IMR-90 (cell line): ENCODE measurements at regions not wholly inside any gene's neighbourhood (a gene's known extent, or its start where the extent isn't known, plus 50 kb on each side); places are given as distances from the start of the nearest gene placed in this dataset.

Experiments used
- ATAC-seq: fragments of 200-7000 bp; cut with Tn5 transposase; 2 replicates; pipeline ENCODE4 v1.9.1; 2020; ENCODE audit warnings: low read depth, mild to moderate bottlenecking, moderate library complexity
- BruUV-seq: library from RNA; stranded (reverse); fragments of 400-500 nt; replicated peaks from 2 replicates; lab custom pipeline; 2021; lab: Mats Ljungman, UMichigan
- CTCF ChIA-PET: fragments of 300-600 bp; formaldehyde crosslinking; extraction: SDS; loops from one replicate; lab custom pipeline; 2021; ENCODE audit warnings: antibody characterized with exemption; lab: Yijun Ruan, JAX
- POLR2A ChIA-PET: fragments of 300-600 bp; sonication (Branson Sonifier 250); formaldehyde crosslinking; loops from one replicate; lab custom pipeline; 2022; ENCODE audit warnings: antibody characterized with exemption; ENCODE audit not compliant: unreplicated experiment; lab: Charles Lee
- DNase-seq: peaks from one replicate; pipeline ENCODE4 v3.0.0; 2013
- H2AFZ ChIP-seq: replicated peaks from 2 replicates; pipeline ENCODE3; 2013; ENCODE audit warnings: low read length, mild to moderate bottlenecking; ENCODE audit not compliant: poor library complexity
- H2AK5ac ChIP-seq: 2 replicates; pipeline ENCODE4 v1.6.1; 2013; ENCODE audit warnings: low read depth, low read length, inconsistent platforms
- H2AK9ac ChIP-seq: replicated peaks from 2 replicates; pipeline ENCODE3; 2013; ENCODE audit warnings: mild to moderate bottlenecking, low read depth, low read length, moderate library complexity; ENCODE audit not compliant: poor library complexity
- H2BK120ac ChIP-seq: 2 replicates; pipeline ENCODE4 v1.6.1; 2013; ENCODE audit warnings: low read depth, low read length, inconsistent platforms
- H2BK15ac ChIP-seq: 3 replicates; pipeline ENCODE4 v1.6.1; 2013; ENCODE audit warnings: low read depth, low read length, inconsistent platforms
- H2BK20ac ChIP-seq: 2 replicates; pipeline ENCODE4 v1.6.1; 2013; ENCODE audit warnings: low read depth, mild to moderate bottlenecking, inconsistent platforms, low read length, moderate library complexity
- H2BK5ac ChIP-seq: 2 replicates; pipeline ENCODE4 v1.6.1; 2013; ENCODE audit warnings: mild to moderate bottlenecking, low read depth, low read length, inconsistent platforms; ENCODE audit not compliant: poor library complexity, severe bottlenecking
- H3K14ac ChIP-seq: replicated peaks from 2 replicates; pipeline ENCODE4 v1.6.1; 2013; ENCODE audit warnings: low read depth, low read length, inconsistent platforms
- H3K18ac ChIP-seq: 2 replicates; pipeline ENCODE4 v1.6.1; 2013; ENCODE audit warnings: low read depth, low read length, control low read depth
- H3K23ac ChIP-seq: 2 replicates; pipeline ENCODE4 v1.6.1; 2013; ENCODE audit warnings: low read depth, low read length, inconsistent platforms
- H3K27ac ChIP-seq: 2 replicates; pipeline ENCODE4 v1.5.1; 2013; ENCODE audit warnings: mild to moderate bottlenecking, control low read depth, low read length; ENCODE audit not compliant: insufficient read depth
- H3K27me3 ChIP-seq: 2 replicates; pipeline ENCODE4 v1.6.1; 2013; ENCODE audit warnings: low read length; ENCODE audit not compliant: control insufficient read depth, insufficient read depth
- H3K36me3 ChIP-seq: 2 replicates; pipeline ENCODE4 v1.6.1; 2013; ENCODE audit warnings: low read length, mixed read lengths; ENCODE audit not compliant: control insufficient read depth, insufficient read depth
- H3K4ac ChIP-seq: 2 replicates; pipeline ENCODE4 v1.6.1; 2013; ENCODE audit warnings: low read depth, low read length, inconsistent platforms
- H3K4me1 ChIP-seq: 2 replicates; pipeline ENCODE4 v1.6.1; 2013; ENCODE audit warnings: low read length, mixed read lengths; ENCODE audit not compliant: control insufficient read depth, insufficient read depth
- H3K4me2 ChIP-seq: 2 replicates; pipeline ENCODE4 v1.6.1; 2013; ENCODE audit warnings: low read depth, mild to moderate bottlenecking, control low read depth, low read length, moderate library complexity
- H3K4me3 ChIP-seq: 2 replicates; pipeline ENCODE4 v1.5.1; 2013; ENCODE audit warnings: low read depth, mild to moderate bottlenecking, control low read depth, low read length, moderate library complexity; ENCODE audit not compliant: insufficient read depth
- H3K56ac ChIP-seq: 2 replicates; pipeline ENCODE4 v1.6.1; 2013; ENCODE audit warnings: low read length, inconsistent platforms; ENCODE audit not compliant: insufficient read depth; ENCODE audit errors: extremely low read depth
- H3K79me1 ChIP-seq, 2 experiments: 2 replicates each; pipeline ENCODE4 v1.6.1; 2013; ENCODE audit warnings: low read length in 2 of 2, inconsistent platforms in 1 of 2, low read depth in 1 of 2
- H3K9ac ChIP-seq: 2 replicates; pipeline ENCODE4 v1.6.1; 2013; ENCODE audit warnings: low read depth, low read length, control low read depth
- H3K9me1 ChIP-seq: 2 replicates; pipeline ENCODE4 v1.6.1; 2013; ENCODE audit warnings: low read length, inconsistent platforms; ENCODE audit not compliant: insufficient read depth
- H3K9me3 ChIP-seq: 2 replicates; pipeline ENCODE4 v1.6.1; 2013; ENCODE audit warnings: low read length; ENCODE audit not compliant: control insufficient read depth, insufficient read depth
- H4K20me1 ChIP-seq: 2 replicates; pipeline ENCODE4 v1.6.1; 2013; ENCODE audit warnings: low read length, inconsistent platforms; ENCODE audit not compliant: insufficient read depth
- H4K5ac ChIP-seq: 2 replicates; pipeline ENCODE4 v1.6.1; 2013; ENCODE audit warnings: mild to moderate bottlenecking, low read depth, low read length, control low read depth
- H4K8ac ChIP-seq, 2 experiments: 2 replicates each; pipeline ENCODE4 v1.6.1; 2013; ENCODE audit warnings: low read depth in 2 of 2, low read length in 2 of 2, control low read depth in 1 of 2, inconsistent platforms in 1 of 2
- H4K91ac ChIP-seq: 2 replicates; pipeline ENCODE4 v1.6.1; 2013; ENCODE audit warnings: low read depth, low read length, inconsistent platforms; ENCODE audit not compliant: insufficient read depth
- BHLHE40 ChIP-seq: fragments of 150-350 bp; IDR thresholded peaks from 2 replicates; pipeline ENCODE4 v1.6.1; 2016; ENCODE audit warnings: mild to moderate bottlenecking, low read depth, low read length
- CEBPB ChIP-seq: IDR thresholded peaks from 2 replicates; pipeline ENCODE4 v1.6.1; 2012; ENCODE audit warnings: low read depth, low read length, improper control_type of control experiment
- CHD1 ChIP-seq: IDR thresholded peaks from 2 replicates; pipeline ENCODE4 v1.6.1; 2012; ENCODE audit warnings: low read depth, low read length, improper control_type of control experiment
- FOS ChIP-seq: fragments of 150-350 bp; IDR thresholded peaks from 2 replicates; pipeline ENCODE4 v1.6.1; 2016; ENCODE audit warnings: low read depth, low read length
- MAZ ChIP-seq: IDR thresholded peaks from 2 replicates; pipeline ENCODE4 v1.6.1; 2012; ENCODE audit warnings: low read depth, mild to moderate bottlenecking, low read length, improper control_type of control experiment, moderate library complexity, borderline replicate concordance
- MXI1 ChIP-seq: IDR thresholded peaks from 2 replicates; pipeline ENCODE4 v1.6.1; 2012; ENCODE audit warnings: low read depth, mild to moderate bottlenecking, low read length, moderate library complexity, borderline replicate concordance
- NFE2L2 ChIP-seq: fragments of 150-350 bp; IDR thresholded peaks from 2 replicates; pipeline ENCODE4 v1.6.1; 2016; ENCODE audit warnings: low read depth, mild to moderate bottlenecking, low read length
- RCOR1 ChIP-seq: IDR thresholded peaks from 2 replicates; pipeline ENCODE4 v1.6.1; 2012; ENCODE audit warnings: mild to moderate bottlenecking, low read length, improper control_type of control experiment; ENCODE audit not compliant: insufficient replicate concordance
- RFX5 ChIP-seq: IDR thresholded peaks from 2 replicates; pipeline ENCODE4 v1.8.0; 2012; ENCODE audit warnings: low read depth, mild to moderate bottlenecking, low read length, moderate library complexity
- SMC3 ChIP-seq: fragments of 150-350 bp; IDR thresholded peaks from 2 replicates; pipeline ENCODE4 v1.6.1; 2016; ENCODE audit warnings: low read depth, mild to moderate bottlenecking, antibody characterized with exemption, low read length, moderate library complexity
- WGBS, 2 experiments: methylation state at CpG; one replicate each; pipeline versions ENCODE4 v1.1.5 to v1.1.7; 2013; ENCODE audit warnings: missing lambda C conversion rate in 2 of 2; ENCODE audit not compliant: insufficient read length in 1 of 2; ENCODE audit errors: extremely low coverage in 2 of 2; 5-methylcytosine and 5-hydroxymethylcytosine counted together
- dilution Hi-C: fragments of 300-500 bp; cut with HindIII; formaldehyde crosslinking; loops from one replicate; pipeline ENCODE4 v1.14.3; 2018; ENCODE audit warnings: low sequenced_read_pairs; ENCODE audit not compliant: unreplicated experiment
- in situ Hi-C: fragments of 300-500 bp; cut with MboI; formaldehyde crosslinking; loops from 3 replicates; pipeline ENCODE4 v1.14.3; 2019; ENCODE audit warnings: low sequenced_read_pairs, inconsistent platforms, mixed read lengths
- intact Hi-C: fragments of 100-400 bp; cut with micrococcal nuclease; formaldehyde crosslinking; loops from 2 replicates; pipeline ENCODE4 v1.10.0; 2022
- TF ChIP-seq, protein P1 (sequence below): conservative IDR thresholded peaks from 2 replicates; pipeline ENCODE4 v1.5.1; 2012; ENCODE audit warnings: mild to moderate bottlenecking, low read depth, low read length, improper control_type of control experiment
- TF ChIP-seq, protein P2 (sequence below): fragments of 150-350 bp; IDR thresholded peaks from 2 replicates; pipeline ENCODE4 v1.6.1; 2016; ENCODE audit warnings: low read depth, mild to moderate bottlenecking, low read length, moderate library complexity, borderline replicate concordance
- TF ChIP-seq, protein P3 (sequence below): fragments of 150-350 bp; IDR thresholded peaks from 2 replicates; pipeline ENCODE4 v1.6.1; 2017; ENCODE audit warnings: mild to moderate bottlenecking, antibody characterized with exemption, low read length, low read depth

DNA sequence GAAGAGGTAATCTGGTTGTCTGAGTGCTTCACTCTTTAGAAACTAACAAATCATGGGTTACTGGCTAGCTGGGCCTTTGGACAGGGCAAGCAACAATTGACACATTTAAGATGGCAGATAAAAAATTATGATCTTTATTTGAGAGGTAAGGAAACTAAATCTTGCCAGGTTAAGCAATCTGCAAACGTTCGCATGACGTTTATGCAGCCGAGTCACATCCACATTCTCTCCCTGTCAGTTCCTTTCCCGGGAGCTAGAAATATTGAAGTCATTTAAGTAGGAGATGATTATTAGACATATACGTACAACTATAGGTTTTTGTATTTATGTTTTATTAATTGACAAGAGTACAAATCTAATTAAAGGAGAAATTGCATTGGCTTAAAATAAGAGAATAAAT lies 57.4 kb upstream of the RCN1 start:
- dilution Hi-C loops (no loop called here), intact Hi-C loops (no loop called here), in situ Hi-C loops (no loop called here)
- Histone ChIP-seq H2BK15ac (peak overlapping the region; percentile 84; the same call in 2 of the 3 replicates), H3K9me3 (no peaks in the 10 kb centered on the region), H3K4ac (peak overlapping the region; percentile 81), H3K14ac (peak overlapping the region; percentile 80), H2AFZ (no peak overlapping the region), H3K36me3 (no peaks in the 10 kb centered on the region), H3K56ac (no peak overlapping the region; the same call in 1 of the 2 replicates), H3K9me1 (no peaks in the 10 kb centered on the region), H2BK20ac (peak overlapping the region; percentile 92), H3K23ac (peak overlapping the region; percentile 33; the same call in 1 of the 2 replicates), H2AK5ac (peak overlapping the region; percentile 63; the same call in 1 of the 2 replicates), H3K79me1 (no peaks in the 10 kb centered on the region), H4K20me1 (no peaks in the 10 kb centered on the region), H3K18ac (peak overlapping the region; percentile 72; the same call in 1 of the 2 replicates), H3K4me3 (no peak overlapping the region), H3K27me3 (no peaks in the 10 kb centered on the region), H3K27ac (no peak overlapping the region), H3K4me1 (peaks cover 6% of the 10 kb centered on the region; the same call in 1 of the 2 replicates), H4K8ac (peak overlapping the region; percentile 60 to 71; a peak in 3 of 4 replicates), H2AK9ac (no peak overlapping the region), H4K91ac (peak overlapping the region; percentile 76), H2BK5ac (peak overlapping the region; percentile 96), H3K4me2 (no peak overlapping the region), H3K9ac (no peak overlapping the region), H4K5ac (peak overlapping the region; percentile 24; the same call in 1 of the 2 replicates), H2BK120ac (peak overlapping the region; percentile 86)
- ChIA-PET CTCF (no interaction called here), POLR2A (no interaction called here)
- no CpG with 5 or more reads among the region's 6 CpGs for WGBS, 2 experiments
- ATAC-seq (no peak), DNase-seq (peak; percentile 23)
- TF ChIP-seq CEBPB (no peak), RFX5 (no peak), NFE2L2 (no peak), FOS (no peak), MXI1 (no peak), SMC3 (no peak), CHD1 (no peak), RCOR1 (no peak), MAZ (no peak), BHLHE40 (no peak)
- TF ChIP-seq, protein P1, sequence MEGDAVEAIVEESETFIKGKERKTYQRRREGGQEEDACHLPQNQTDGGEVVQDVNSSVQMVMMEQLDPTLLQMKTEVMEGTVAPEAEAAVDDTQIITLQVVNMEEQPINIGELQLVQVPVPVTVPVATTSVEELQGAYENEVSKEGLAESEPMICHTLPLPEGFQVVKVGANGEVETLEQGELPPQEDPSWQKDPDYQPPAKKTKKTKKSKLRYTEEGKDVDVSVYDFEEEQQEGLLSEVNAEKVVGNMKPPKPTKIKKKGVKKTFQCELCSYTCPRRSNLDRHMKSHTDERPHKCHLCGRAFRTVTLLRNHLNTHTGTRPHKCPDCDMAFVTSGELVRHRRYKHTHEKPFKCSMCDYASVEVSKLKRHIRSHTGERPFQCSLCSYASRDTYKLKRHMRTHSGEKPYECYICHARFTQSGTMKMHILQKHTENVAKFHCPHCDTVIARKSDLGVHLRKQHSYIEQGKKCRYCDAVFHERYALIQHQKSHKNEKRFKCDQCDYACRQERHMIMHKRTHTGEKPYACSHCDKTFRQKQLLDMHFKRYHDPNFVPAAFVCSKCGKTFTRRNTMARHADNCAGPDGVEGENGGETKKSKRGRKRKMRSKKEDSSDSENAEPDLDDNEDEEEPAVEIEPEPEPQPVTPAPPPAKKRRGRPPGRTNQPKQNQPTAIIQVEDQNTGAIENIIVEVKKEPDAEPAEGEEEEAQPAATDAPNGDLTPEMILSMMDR, result no peak
- TF ChIP-seq, protein P2, sequence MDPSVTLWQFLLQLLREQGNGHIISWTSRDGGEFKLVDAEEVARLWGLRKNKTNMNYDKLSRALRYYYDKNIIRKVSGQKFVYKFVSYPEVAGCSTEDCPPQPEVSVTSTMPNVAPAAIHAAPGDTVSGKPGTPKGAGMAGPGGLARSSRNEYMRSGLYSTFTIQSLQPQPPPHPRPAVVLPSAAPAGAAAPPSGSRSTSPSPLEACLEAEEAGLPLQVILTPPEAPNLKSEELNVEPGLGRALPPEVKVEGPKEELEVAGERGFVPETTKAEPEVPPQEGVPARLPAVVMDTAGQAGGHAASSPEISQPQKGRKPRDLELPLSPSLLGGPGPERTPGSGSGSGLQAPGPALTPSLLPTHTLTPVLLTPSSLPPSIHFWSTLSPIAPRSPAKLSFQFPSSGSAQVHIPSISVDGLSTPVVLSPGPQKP, result no peak
- TF ChIP-seq, protein P3, sequence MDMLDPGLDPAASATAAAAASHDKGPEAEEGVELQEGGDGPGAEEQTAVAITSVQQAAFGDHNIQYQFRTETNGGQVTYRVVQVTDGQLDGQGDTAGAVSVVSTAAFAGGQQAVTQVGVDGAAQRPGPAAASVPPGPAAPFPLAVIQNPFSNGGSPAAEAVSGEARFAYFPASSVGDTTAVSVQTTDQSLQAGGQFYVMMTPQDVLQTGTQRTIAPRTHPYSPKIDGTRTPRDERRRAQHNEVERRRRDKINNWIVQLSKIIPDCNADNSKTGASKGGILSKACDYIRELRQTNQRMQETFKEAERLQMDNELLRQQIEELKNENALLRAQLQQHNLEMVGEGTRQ, result no peak
- BruUV-seq, result no TSS peak
